Left forelimb (tissue), 1 donor: ENCODE measurements at regions not wholly inside any gene's neighbourhood (a gene's known extent, or its start where the extent isn't known, plus 50 kb on each side); places are given as distances from the start of the nearest gene placed in this dataset.

ENCODE experiments used
- DNase-seq: peaks from one replicate; pipeline ENCODE4 v3.0.0-alpha.2; 2018; ENCODE audit warnings: low spot score

DNA sequence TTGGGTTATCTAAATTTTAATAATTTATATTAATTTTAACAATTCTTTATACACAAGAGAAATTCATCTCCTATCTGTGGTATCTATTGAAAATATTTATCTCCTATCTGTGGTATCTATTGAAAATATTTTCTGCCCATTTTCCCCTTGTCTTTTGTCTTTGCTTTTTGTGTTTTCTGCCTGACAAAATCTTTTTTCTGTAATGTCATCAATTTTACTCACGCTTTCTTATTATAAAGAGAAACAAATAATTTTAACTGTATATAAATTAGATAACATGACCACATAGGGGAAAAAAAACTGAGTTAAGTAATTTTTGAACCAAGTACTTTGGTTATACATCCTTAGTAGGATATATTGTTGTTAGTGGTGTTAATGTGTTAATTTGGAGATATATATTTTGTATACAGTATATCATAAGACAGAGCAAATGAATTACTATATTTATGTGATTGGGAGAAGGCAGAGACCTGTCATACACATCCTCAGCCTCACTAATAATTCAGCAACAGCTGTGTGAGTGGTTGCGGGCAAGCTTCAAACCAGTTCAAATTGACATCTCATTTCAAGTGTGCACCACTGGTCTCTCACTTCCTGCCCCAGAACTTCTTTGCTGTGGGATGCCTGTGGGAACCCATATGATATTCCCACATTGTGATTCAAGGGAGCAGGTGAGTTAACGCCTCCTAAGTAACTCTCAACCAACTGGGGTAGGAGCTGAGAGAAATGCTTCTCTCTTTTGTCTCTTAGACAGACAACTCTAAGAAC lies 292.4 kb downstream of the SP3 start:
- no peak for DNase-seq

DNA sequence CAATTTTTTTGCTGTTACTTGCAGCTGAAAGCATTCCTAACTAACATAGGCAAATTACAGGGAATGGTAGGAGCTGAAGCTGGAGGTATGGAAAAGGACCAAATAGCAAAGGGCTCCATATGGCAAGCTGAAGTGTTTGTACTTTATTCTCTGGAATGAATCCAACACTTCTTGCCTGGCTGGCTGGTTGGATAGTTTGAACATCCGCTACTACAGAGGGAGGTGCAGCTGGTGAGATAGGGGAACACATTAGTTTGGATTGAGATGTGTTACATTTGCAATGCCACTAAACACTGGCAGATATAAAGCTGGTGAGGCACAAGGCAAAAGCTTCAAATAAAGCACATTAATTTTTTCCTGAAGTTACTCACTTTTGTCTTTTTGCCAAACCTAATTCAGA lies 291.5 kb downstream of the SP3 start:
- DNase-seq, result no peak

DNA sequence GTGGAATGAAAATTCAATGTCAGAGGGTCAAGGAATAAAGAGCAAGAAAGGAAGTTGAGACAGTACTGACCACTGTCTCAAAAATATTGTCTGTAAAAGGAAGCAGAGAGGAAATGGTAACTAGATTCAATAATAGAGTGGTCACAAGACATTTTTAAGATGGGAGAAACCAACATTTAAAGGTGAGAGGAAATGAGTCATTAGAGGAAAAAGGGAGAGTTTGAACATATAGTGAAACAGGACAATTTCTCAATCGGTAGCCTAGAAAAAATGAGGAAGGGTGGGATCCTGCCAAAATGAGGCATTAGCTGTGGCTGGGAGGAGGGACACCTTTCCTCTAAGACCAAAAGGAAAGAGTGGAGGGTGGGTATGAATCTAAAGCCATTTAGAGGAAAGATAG lies 288.5 kb downstream of the SP3 start:
- DNase-seq, result no peak

DNA sequence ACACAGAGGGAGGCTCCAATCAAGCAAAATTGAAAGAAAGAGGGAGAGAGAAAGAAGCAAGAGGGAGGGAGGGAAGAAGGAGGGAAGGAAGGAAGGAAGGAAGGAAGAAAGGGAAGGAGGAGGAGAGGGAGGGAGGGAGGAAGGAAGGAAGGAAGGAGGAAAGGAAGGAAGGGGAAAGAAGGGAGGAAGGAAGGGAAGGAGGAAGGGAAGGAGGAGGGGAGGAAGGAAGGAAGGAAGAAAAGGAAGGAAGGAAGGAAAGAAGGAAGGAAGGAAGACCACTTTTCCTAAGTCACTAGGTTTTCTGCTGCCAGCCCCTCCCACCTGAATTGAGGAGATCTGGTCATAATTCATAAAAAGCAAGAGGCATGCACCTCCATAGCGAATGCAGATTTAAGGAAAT lies 287.0 kb downstream of the SP3 start:
- DNase-seq, result no peak

DNA sequence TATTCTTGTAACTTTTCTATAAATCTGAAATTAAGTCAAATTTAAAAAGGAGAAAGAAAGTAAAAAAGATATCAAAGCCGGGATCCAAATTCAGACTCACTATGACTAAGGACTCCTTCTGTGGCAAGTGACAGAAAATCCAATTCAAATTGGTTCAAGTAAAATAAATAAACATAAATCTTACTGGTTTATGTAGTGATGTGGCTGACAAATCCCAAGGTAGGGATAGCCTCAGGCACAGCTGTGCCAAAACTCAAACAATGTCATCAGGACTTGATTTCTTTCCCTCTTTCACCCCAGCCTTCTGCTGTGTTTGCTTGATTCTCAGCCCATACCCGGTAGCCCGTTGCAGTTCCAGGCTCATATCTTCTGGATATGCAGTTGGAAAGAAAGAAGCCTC lies 284.6 kb downstream of the SP3 start:
- no peak for DNase-seq

DNA sequence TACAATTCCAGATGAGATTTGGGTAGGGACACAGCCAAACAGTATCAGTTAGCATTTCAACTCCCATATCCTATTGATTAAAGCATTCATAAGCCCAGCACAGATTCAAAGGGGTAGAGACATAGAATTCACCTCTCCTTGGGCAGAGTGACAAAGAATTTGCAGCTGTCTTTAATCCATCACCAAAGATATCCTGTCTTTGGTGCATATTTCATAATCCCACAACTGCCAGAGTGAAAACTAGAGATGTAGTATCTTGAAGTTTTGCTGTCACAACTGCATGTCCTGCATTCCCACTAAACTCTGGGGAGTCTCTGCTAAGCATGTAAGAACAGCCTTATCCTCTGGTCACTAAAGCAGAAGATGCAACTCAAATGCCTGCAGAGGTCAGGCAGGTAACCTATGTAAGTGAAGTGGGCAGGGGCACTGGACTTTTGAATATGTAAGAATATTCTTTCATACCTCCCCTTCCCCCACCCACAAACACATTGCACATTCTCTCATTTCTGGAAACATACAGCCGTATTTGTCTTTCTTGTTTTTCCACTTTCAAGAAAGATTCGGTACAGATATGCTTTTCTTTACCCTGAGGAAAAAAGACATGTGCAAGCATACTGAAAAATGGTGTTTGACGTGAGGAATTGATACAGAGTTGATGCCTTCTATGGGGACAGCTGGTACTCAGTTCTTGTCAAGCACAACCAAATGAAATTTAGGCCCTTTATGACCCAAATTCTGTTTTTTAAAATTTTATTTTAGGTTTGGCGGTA lies 283.1 kb downstream of the SP3 start:
- no peak for DNase-seq

DNA sequence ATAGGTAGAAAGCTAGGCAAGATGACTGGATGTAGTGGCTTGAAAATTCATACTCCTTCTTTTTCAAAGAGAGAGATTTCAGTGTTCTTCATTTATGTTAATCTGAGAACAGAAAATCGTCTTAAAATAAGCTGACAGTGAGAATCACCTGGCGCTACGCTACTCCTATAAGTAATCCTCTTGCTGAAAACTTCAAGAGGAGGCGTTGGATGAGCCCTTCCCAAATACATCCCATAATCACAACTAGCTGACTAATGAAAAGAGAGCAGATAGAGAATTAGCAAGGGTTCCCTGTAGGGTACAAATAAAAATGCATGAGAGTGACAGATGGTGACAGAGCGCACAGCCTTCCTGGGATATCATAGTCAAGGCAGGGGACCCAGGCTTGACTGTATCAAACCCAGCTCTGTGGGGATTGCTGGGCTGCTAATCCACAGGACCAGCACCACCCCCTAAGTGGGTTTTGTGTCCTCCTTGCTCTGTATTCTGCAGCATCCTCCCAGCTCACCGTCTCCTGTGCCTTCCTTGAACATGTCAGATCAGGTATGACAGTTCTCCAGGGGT lies 280.2 kb downstream of the SP3 start:
- DNase-seq, result no peak

DNA sequence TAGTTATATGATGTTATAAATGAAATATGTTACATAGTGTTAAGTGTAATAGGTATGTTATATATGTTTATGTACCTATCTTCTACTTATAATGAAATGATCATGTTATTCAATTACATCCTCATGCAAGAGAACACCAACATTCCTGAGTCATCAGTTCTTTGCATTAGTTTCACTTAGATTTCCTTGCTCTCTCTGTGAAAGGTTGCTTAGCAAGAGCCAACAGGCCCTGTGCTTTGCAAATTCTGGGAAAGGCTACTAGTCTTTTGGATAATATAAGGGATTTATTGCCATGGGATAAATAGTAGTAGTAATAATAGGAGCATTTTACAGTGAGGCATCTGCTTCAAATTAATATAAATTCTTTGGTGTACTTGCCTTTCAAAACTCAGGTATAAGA lies 274.8 kb downstream of the SP3 start:
- no peak for DNase-seq

DNA sequence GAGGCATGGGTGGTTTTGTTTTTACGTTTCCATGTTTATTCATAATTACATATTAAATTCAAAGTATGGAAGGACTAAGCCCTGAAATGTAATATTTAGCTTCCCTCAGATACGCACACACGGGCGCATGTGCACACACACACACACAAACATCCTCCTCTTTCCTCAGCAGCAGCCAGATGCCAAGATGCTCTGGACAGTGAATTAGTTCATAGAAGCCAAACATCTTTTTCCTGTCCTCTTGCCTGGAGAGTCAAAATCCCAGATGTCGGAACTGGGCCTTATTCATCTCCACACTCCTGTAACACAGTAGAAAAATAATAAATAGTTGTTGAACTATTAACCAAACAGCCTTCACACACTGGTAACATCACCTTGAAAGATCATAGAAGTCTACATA lies 273.1 kb downstream of the SP3 start:
- no peak for DNase-seq

DNA sequence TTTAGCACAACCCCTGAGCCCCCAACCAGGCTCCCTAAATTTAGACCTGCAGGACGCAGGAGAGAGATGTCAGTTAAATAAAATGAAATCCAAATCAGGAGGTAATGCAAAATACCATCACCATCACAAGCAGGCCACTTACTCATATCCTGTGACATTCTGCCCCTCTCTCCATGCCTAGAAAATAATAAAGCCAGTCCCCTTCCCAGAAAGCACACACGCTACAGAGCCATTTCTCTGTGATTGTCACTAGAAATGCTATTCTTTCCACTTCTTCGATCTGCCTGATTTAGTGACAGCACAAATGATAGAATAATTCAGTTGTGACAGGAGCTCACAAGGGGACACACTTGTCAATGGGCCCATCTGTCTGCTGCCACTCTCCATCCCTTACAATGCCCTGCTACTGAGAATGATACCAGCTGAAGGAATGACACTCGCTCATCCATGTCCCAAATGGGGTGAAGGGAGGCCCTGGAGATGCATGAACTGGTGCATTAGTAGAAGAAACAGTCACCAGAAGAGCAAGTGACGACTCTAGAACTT lies 272.1 kb downstream of the SP3 start:
- DNase-seq, result no peak

DNA sequence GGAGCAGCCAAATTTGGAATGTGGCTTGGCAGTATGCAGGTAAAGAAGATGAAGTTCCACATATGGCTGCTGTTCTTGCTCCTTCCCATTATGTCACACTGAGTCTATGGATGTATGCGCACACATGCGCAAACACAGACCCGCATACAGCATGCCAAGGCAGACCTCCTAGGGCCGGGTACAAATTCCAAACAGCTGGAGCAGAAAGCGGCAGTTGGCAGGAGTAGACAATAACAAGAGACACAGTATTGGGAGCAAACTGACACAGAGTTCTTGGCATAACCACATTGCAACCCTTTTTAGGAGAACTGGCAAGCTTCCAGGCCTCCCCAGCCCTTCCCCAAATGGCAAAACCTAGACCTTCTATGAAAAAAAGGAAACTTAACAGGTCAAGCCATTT lies 268.9 kb downstream of the SP3 start:
- peak; percentile 72 for DNase-seq

DNA sequence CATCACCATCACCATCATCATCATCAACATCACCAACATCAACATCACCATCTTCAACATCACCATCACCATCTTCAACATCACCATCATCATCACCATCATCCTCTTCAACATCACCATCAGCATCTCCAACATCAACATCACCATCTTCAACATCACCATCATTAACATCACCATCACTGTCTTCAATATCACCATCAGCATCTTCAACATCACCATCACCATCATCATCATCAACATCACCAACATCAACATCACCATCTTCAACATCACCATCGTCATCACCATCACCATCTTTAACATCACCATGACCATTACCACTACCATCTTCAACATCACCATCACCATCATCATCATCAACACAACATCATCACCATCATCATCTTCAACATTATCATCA lies 267.2 kb downstream of the SP3 start:
- no peak for DNase-seq

DNA sequence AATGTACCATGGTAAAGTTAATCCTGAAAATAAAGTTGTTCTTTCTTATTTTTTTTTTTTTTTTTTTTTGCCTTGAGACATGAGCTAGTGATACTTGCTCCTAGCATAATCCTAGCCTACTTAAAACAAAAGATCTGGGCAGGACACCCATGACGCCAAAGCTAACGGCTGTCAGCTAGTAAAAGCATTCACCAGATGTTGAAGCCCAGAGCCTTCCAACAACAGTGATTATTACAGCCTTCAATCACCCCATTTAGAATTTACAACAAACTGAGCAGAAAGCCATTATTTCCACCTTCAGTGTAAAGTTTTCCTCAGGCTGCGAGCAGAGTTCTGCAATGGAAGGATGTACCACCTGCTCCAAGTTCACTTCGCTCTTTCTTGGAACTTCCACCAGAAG lies 259.5 kb downstream of the SP3 start:
- no peak for DNase-seq

DNA sequence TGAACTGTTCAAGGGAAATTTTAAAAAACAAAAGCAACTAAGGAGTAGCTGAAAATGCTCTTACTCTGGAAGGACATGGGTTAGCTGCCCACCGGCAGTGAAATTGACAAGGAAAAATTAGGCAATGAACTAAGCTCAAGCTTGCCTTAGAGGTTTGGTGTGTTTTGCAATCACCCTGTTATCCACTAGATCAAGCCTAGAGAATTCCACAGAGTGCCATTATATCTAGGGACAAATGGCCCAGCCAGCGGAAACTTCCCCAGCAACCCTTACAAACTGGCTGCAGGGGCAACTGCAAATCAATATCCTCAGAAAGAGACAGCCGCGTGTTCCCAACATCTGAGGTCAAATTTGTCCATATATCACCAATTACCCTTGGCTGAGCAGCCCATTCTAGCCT lies 258.2 kb downstream of the SP3 start:
- DNase-seq, result no peak

DNA sequence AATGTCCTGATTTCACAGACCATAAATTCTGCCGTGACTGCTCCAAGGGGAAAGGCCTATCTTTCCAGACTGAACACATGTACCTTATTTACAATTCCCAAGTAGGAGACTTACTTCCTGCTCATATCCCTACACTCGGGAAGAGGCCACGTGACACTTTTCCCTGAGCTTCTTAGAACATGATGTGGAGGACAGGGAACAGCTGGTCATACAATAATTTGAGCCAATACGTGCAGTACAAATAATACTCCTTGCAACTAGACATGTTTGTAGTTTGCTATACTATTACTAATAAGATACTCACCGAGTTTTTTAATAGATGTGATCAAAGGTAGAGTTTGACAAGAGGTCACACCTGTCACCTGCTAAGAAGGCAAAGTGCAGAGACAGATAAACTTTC lies 256.4 kb downstream of the SP3 start:
- DNase-seq, result no peak

DNA sequence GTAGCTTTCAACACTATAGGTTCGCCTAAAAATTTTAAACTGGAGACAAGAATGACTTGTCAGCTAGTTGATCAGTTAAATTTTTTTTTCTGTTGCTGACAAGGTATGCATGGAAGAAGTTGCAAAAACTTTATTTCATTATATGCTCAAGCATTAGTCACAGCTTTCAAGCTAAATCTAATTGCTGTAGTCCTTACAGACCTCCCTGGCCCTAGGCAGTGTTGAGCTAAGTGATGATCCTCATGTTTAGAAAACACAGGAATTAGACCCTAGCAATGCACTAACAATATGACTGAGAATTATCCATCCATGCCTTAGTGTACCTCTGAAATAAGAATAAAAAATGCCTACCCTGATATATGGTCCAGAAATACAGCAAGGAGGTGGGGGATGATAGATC lies 253.4 kb downstream of the SP3 start:
- no peak for DNase-seq

DNA sequence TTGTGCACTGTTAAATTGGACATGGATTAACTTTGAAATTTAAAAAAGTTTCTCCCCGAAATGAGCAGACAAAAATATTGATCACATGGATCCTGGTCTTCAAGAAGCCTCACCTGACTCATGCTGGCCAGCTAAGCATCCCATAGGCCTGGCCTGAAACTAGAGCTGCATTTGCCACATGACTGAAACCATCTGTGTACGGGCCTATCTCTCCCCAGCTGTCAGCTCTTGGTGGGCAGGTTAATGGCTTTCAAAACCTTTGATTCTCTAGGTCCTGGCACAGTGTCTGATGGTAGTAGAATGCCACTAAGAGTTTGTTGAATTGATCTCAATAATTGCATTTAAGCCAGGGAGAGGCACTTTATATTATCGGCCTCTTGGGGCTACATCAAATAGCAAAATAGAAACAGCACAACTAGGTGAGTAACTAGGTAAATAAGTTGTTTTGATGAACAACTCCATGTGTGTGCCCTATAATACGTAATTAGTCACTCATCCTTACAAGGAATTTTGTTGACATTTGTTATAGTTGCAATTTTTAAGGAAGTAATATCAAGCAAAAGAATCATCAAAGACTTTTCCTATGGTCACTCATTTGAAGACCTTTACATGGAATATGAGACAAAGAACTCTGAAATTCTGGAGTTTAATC lies 251.1 kb downstream of the SP3 start:
- DNase-seq, result no peak

DNA sequence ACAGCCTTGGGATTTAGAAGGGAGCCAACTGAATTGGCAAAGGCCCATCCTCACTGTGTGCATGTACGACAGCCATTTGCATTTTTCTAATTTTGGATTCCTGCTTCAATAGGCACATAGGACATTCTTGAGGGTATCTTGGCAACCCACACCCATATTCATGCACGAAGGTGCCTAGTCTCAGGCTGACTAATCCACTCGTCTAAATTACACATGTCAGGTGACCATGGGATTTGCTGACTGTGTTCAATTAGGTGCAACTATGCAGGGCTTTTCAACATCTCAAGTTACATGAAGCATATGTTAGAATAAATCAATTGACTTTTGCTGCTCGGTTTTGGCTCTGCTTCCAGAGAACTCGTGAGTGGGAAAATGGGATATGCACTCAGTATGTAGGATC lies 249.7 kb downstream of the SP3 start:
- DNase-seq, result no peak

DNA sequence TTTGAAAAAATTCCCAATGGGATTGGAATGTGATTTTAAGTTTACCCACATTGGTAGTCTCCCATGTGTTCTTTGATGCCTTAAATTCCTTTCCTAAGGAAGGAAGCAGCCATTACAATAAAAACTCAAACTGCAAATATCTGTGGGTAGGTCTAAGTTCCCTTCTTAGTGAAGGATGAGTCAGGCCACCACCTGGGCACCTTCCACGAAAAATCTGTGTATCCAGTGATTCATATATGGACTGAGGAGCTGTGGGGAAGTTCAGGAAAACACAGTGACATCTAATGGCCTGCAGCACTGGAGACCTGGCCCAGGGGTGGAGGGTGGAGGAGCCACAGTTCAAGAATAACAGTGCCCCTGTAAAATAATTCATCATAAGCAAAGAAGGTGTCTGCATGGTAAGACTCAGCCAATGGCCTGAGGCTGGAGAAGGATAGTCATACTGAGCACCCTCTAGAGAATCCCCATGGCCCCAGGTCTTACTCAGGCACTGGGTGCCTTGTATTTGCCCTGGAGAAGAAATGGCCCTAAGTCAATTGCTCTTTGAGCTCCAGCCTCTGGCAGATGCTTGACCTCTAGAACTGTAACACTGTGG lies 248.6 kb downstream of the SP3 start:
- no peak for DNase-seq

DNA sequence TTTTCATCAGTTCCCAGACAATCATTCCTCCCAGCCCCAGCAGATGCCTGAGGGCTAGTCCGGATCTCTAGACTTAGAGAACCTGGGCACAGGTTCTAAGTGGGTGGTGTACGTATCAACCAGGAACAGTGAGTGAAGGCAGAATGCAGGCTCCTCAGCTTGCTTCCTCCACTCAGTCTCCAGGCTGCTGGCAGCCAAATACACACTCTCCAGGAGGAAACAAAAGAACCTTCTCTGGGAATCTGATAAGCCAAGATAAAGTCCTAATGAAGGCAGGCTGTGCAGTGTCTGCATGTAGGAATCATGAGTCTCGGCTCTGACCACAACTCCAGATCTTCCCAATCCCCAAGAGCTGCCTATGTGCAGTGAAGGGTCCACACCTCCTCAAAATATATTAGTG lies 245.7 kb downstream of the SP3 start:
- no peak for DNase-seq

DNA sequence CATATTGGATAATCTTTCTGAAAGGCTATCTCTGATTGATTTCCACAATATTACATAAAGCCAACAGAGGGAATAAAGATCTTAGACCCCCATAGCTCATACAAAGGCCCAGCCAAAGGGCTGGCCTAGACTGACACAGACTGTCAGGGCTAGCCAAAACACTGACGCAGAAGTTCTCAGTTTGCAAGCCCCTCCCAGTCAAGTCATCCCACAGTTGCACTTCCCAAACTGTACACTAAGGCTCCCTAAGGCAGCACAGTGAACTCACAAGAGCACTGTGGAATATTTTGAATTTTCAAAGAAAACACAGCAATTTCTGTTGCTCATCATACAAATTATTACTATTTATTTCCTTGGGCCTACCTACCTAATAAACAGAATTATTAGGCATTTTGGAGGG lies 244.9 kb downstream of the SP3 start:
- DNase-seq, result no peak

DNA sequence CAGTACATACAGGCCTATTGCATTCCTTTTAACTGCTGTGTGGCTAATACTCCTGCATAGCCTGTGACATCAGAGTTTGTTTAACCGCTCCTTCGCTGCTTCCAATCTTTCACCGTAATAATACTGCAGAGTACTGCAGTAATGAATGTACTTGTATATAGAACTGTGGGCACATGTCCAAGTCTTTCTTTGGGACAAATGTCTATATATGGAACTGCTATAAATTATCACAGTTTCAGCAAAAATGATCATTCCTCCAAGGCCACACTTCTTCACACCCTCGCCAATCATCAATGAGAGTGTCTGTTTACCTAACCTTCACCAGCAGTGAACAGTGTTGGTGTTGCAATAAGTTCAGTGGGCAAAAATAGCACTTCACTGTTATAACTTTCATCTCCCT lies 230.4 kb downstream of the SP3 start:
- DNase-seq, result no peak
